HG03439 (cell line): ENCODE measurements at regions not wholly inside any gene's neighbourhood (a gene's known extent, or its start where the extent isn't known, plus 50 kb on each side); places are given as distances from the start of the nearest gene placed in this dataset.

ENCODE experiments used
- ATAC-seq: cut with Tn5 transposase; IDR thresholded peaks from one replicate; pipeline ENCODE4 v1.9.1; 2021; ENCODE audit warnings: mild to moderate bottlenecking, moderate library complexity; ENCODE audit not compliant: unreplicated experiment

GRCh38 chr2:2877427-2877826, 500.2 kb downstream of the EIPR1 start:
- ATAC-seq = no peak

GRCh38 chr2:2876331-2877221, 501.0 kb downstream of the EIPR1 start:
- ATAC-seq = no peak

DNA sequence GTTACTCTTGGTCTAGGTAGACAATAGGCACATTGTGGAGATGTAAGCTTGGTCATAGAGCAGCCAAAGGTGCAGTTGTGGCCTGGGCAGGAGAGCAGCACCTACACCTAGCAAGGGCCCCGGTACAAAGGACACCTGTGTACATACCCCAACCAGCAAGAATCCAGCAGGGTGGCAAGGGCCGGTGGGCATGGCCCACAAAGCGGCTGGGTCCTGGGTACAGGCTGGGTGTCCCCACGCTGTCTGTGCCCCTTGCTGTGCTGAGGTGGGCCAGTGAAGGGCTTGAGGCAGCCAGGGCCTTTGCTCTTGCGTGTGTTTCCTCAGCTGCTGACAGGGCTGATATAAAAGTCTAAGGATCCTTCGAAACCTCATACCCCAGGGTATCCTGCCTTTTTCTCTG, 501.8 kb downstream of the EIPR1 start:
- ATAC-seq = no peak

- no peak for ATAC-seq
These were observed 502.3 kb downstream of the EIPR1 start for GRCh38 chr2:2875296-2875695.

DNA sequence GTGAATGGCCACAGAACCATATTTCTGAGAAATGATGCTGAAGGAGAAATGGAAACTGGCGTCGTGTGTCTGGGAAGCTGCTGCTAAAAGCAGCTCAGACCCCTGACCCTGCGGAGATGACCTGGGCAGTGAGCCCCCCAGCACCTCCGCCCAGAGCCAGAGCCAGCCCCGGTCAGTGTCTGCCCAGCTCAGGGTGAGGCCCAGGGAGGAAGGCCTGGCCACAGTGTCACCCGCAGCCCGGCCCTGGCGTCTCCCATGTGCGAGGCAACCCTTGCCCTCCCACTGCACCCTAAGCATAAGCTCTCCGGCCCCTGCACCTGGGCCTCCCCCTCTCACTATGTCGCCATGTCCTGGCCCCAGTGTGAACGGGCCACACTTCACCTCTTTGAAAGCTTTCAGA, 502.8 kb downstream of the EIPR1 start:
- no peak for ATAC-seq

GRCh38 chr2:2874341-2874740, 503.3 kb downstream of the EIPR1 start:
- ATAC-seq = no peak

GRCh38 chr2:2873450-2873811, 504.2 kb downstream of the EIPR1 start:
- no peak for ATAC-seq

- no peak for ATAC-seq
These were observed 504.7 kb downstream of the EIPR1 start for GRCh38 chr2:2872713-2873449.

GRCh38 chr2:2872309-2872617, 505.4 kb downstream of the EIPR1 start:
- no peak for ATAC-seq

- no peak for ATAC-seq
These were observed 505.9 kb downstream of the EIPR1 start for GRCh38 chr2:2871480-2872308.

- ATAC-seq = no peak
These were observed 507.5 kb downstream of the EIPR1 start for GRCh38 chr2:2870106-2870505.

GRCh38 chr2:2869553-2869952, 508.1 kb downstream of the EIPR1 start:
- no peak for ATAC-seq

- ATAC-seq = no peak
These were observed 509.5 kb downstream of the EIPR1 start for GRCh38 chr2:2868085-2868484.

GRCh38 chr2:2867397-2867979, 510.1 kb downstream of the EIPR1 start:
- ATAC-seq = no peak

DNA sequence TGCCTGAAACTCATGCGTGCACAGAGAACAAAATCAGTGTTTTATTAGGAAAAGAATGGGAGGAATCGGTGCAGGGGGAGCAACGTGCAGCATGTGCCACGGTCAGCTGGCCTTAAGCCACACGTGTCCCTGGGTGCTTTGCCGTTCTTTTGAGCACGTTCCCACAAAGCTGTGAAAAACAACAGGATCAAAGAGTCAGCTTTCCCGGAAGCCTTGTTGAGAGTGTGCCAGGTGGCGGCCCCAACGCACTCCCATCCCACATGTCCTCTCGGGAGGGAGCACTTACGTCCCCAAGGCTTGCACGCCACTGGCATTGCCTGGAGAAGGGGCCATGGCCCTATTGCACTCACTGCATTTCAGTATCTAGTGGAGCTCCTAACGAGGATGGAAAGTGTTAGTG, 511.2 kb downstream of the EIPR1 start:
- ATAC-seq = no peak

- ATAC-seq = no peak
These were observed 515.2 kb downstream of the EIPR1 start for GRCh38 chr2:2862386-2862785.

GRCh38 chr2:2861666-2862240, 515.9 kb downstream of the EIPR1 start:
- ATAC-seq = no peak

GRCh38 chr2:2860589-2861300, 516.9 kb downstream of the EIPR1 start:
- ATAC-seq = no peak

DNA sequence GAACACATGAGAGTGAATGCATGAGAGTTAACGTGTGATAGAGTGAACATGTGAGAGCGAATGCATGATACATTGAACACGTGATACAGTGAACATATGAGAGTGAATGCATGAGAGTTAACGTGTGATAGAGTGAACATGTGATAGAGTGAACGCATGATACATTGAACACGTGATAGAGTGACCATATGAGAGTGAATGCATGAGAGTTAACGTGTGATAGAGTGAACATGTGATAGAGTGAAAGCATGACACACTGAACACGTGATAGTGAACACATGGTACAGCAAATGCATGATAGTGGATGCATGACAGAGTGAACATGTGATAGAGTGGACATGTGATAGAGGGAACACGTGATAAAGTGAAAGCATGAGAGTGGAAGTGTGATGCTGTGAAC, 517.9 kb downstream of the EIPR1 start:
- no peak for ATAC-seq

DNA sequence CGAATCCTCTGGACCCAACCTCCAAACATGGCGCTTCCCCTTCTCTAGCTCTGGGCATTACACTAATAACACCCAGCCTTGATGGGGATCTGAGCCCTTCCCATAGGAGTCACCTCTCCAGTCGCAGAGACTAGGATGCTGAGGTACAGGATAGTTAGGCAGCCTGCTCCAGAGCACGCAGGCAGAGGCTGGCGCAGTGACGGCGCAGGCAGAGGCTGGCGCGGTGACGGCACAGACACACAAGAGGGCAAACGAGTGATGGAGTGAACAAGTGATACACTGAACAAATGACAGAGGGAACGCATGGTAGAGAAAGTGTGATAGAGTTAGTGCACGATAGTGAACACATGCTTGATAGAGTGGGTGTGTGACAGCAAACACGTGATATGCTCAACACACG, 518.5 kb downstream of the EIPR1 start:
- ATAC-seq = no peak
